Lower leg skin (tissue), 3 donors: ENCODE measurements at regions not wholly inside any gene's neighbourhood (a gene's known extent, or its start where the extent isn't known, plus 50 kb on each side); places are given as distances from the start of the nearest gene placed in this dataset.
"Not testable (repeated sequence)": the region's sequence is repeated elsewhere in the genome, so short reads cannot be mapped to it uniquely, and the experiment has no call there.

Experiments
- POLR2A ChIP-seq, 2 donors: fragments of 450-650 bp; IDR thresholded peaks; one replicate each; pipeline ENCODE4 v1.6.1; 2016 to 2017; ENCODE audit warnings: antibody characterized with exemption in 2 of 2, mild to moderate bottlenecking in 1 of 2, moderate library complexity in 1 of 2
- TF ChIP-seq, protein P1 (sequence below), 3 donors: fragments of 450-650 bp; IDR thresholded peaks; one replicate each; pipeline ENCODE4 v1.5.1; 2016; ENCODE audit warnings: antibody characterized with exemption in 3 of 3, mild to moderate bottlenecking in 3 of 3, moderate library complexity in 2 of 3

- TF ChIP-seq, protein P1, sequence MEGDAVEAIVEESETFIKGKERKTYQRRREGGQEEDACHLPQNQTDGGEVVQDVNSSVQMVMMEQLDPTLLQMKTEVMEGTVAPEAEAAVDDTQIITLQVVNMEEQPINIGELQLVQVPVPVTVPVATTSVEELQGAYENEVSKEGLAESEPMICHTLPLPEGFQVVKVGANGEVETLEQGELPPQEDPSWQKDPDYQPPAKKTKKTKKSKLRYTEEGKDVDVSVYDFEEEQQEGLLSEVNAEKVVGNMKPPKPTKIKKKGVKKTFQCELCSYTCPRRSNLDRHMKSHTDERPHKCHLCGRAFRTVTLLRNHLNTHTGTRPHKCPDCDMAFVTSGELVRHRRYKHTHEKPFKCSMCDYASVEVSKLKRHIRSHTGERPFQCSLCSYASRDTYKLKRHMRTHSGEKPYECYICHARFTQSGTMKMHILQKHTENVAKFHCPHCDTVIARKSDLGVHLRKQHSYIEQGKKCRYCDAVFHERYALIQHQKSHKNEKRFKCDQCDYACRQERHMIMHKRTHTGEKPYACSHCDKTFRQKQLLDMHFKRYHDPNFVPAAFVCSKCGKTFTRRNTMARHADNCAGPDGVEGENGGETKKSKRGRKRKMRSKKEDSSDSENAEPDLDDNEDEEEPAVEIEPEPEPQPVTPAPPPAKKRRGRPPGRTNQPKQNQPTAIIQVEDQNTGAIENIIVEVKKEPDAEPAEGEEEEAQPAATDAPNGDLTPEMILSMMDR (IDR thresholded peaks at IDR 0.05), result not testable (repeated sequence)
- TF ChIP-seq POLR2A (IDR thresholded peaks at IDR 0.05), result not testable (repeated sequence)
These were observed 444.9 kb upstream of the EPHA5 start for GRCh38 chr4:66115231-66115630.
